Stimulated activated naive B cell treated with anti-CD40 and anti-IgM and Interleukin-4, amounts not matched to agents 10 μg/mL and 1 μg/mL and 100 μg/mL, for 72 hours (primary cell): ENCODE measurements at regions not wholly inside any gene's neighbourhood (a gene's known extent, or its start where the extent isn't known, plus 50 kb on each side); places are given as distances from the start of the nearest gene placed in this dataset.

Source experiments
- ATAC-seq, 2 donors: fragments of 150-1000 bp; cut with Tn5 transposase; replicated peaks; 2 replicates each; pipeline ENCODE4 v1.10.0; 2021; ENCODE audit warnings: moderate library complexity in 1 of 2
- DNase-seq: peaks from one replicate; pipeline ENCODE4 v3.0.0; 2021
- H3K27ac Mint-ChIP-seq: one replicate; pipeline ENCODE4 v1.8.0; 2022; ENCODE audit warnings: mild to moderate bottlenecking, mixed read lengths
- H3K27me3 Mint-ChIP-seq, 2 donors: one replicate each; pipeline ENCODE4 v1.8.0; 2022; ENCODE audit warnings: mixed read lengths in 2 of 2
- H3K36me3 Mint-ChIP-seq, 2 donors: one replicate each; pipeline ENCODE4 v1.8.0; 2022; ENCODE audit warnings: mixed read lengths in 2 of 2, mild to moderate bottlenecking in 1 of 2
- H3K4me1 Mint-ChIP-seq, 2 donors: one replicate each; pipeline ENCODE4 v1.8.0; 2022; ENCODE audit warnings: mixed read lengths in 2 of 2, mild to moderate bottlenecking in 1 of 2
- H3K4me3 Mint-ChIP-seq, 2 donors: one replicate each; pipeline ENCODE4 v1.8.0; 2022; ENCODE audit warnings: mild to moderate bottlenecking in 2 of 2, mixed read lengths in 2 of 2, moderate library complexity in 1 of 2
- H3K9me3 Mint-ChIP-seq, 2 donors: one replicate each; pipeline ENCODE4 v1.8.0; 2022; ENCODE audit warnings: mixed read lengths in 2 of 2, mild to moderate bottlenecking in 1 of 2

- DNase-seq, result no peak
- H3K4me3 Mint-ChIP-seq, result no peak overlapping the region
- H3K36me3 Mint-ChIP-seq, result no peaks in the 10 kb centered on the region
- no peak overlapping the region for H3K27ac Mint-ChIP-seq
- H3K9me3 Mint-ChIP-seq, result peaks cover 2 to 4% of the 10 kb centered on the region in 2 donors
- H3K4me1 Mint-ChIP-seq, result no peaks in the 10 kb centered on the region
- no peak for ATAC-seq
- H3K27me3 Mint-ChIP-seq, result no peaks in the 10 kb centered on the region
Observed at GRCh38 chr18:4851301-4851976, 345.6 kb downstream of the AKAIN1 start.

GRCh38 chr18:4847056-4847455 is 350.0 kb downstream of the AKAIN1 start:
- Mint-ChIP-seq H3K36me3 (no peaks in the 10 kb centered on the region), H3K4me1 (no peaks in the 10 kb centered on the region), H3K9me3 (peaks cover 3 to 9% of the 10 kb centered on the region in 2 donors), H3K27ac (no peak overlapping the region), H3K27me3 (no peaks in the 10 kb centered on the region), H3K4me3 (no peak overlapping the region)
- DNase-seq (no peak), ATAC-seq (no peak)

GRCh38 chr18:4844320-4844719 is 352.7 kb downstream of the AKAIN1 start:
- H3K27me3 Mint-ChIP-seq, result no peaks in the 10 kb centered on the region
- DNase-seq, result no peak
- H3K9me3 Mint-ChIP-seq, result peaks cover 3 to 9% of the 10 kb centered on the region in 2 donors
- H3K27ac Mint-ChIP-seq, result no peak overlapping the region
- H3K36me3 Mint-ChIP-seq, result no peaks in the 10 kb centered on the region
- H3K4me3 Mint-ChIP-seq, result no peak overlapping the region
- H3K4me1 Mint-ChIP-seq, result no peaks in the 10 kb centered on the region
- no peak for ATAC-seq

- Mint-ChIP-seq H3K4me1 (no peaks in the 10 kb centered on the region), H3K27ac (no peak overlapping the region), H3K27me3 (no peaks in the 10 kb centered on the region), H3K36me3 (no peaks in the 10 kb centered on the region), H3K4me3 (no peak overlapping the region), H3K9me3 (peaks cover 3 to 9% of the 10 kb centered on the region in 2 donors)
- DNase-seq (no peak), ATAC-seq (no peak)
Observed at GRCh38 chr18:4843771-4844170, 353.3 kb downstream of the AKAIN1 start.

- ATAC-seq, result no peak
- no peaks in the 10 kb centered on the region for H3K27me3 Mint-ChIP-seq
- H3K27ac Mint-ChIP-seq, result no peak overlapping the region
- no peak for DNase-seq
- peaks cover 6 to 9% of the 10 kb centered on the region in 2 donors for H3K9me3 Mint-ChIP-seq
- no peaks in the 10 kb centered on the region for H3K4me1 Mint-ChIP-seq
- no peak overlapping the region for H3K4me3 Mint-ChIP-seq
- no peaks in the 10 kb centered on the region for H3K36me3 Mint-ChIP-seq
Observed at GRCh38 chr18:4842751-4843150, 354.3 kb downstream of the AKAIN1 start.

- no peak for ATAC-seq
- Mint-ChIP-seq H3K4me1 (no peaks in the 10 kb centered on the region), H3K27ac (no peak overlapping the region), H3K27me3 (no peaks in the 10 kb centered on the region), H3K9me3 (peaks cover 5 to 9% of the 10 kb centered on the region in 2 donors), H3K36me3 (no peaks in the 10 kb centered on the region), H3K4me3 (no peak overlapping the region)
- no peak for DNase-seq
Observed at GRCh38 chr18:4842287-4842686, 354.8 kb downstream of the AKAIN1 start.

GRCh38 chr18:4839639-4840038 is 357.4 kb downstream of the AKAIN1 start:
- ATAC-seq (no peak), DNase-seq (no peak)
- Mint-ChIP-seq H3K4me3 (no peak overlapping the region), H3K27ac (no peak overlapping the region), H3K27me3 (no peaks in the 10 kb centered on the region), H3K9me3 (peaks cover 5 to 8% of the 10 kb centered on the region in 2 donors), H3K4me1 (no peaks in the 10 kb centered on the region), H3K36me3 (no peaks in the 10 kb centered on the region)

- ATAC-seq, result no peak
- DNase-seq, result no peak
- H3K9me3 Mint-ChIP-seq, result peaks cover 0 to 5% of the 10 kb centered on the region in 2 donors
- H3K27ac Mint-ChIP-seq, result no peak overlapping the region
- H3K27me3 Mint-ChIP-seq, result no peaks in the 10 kb centered on the region
- H3K4me3 Mint-ChIP-seq, result no peak overlapping the region
- H3K36me3 Mint-ChIP-seq, result no peaks in the 10 kb centered on the region
- no peaks in the 10 kb centered on the region for H3K4me1 Mint-ChIP-seq
Observed at GRCh38 chr18:4836141-4836540, 360.9 kb downstream of the AKAIN1 start.

GRCh38 chr18:4831791-4832375 is 365.2 kb downstream of the AKAIN1 start:
- H3K27ac Mint-ChIP-seq, result no peak overlapping the region

GRCh38 chr18:4831127-4831526 is 365.9 kb downstream of the AKAIN1 start:
- Mint-ChIP-seq H3K27me3 (no peaks in the 10 kb centered on the region), H3K27ac (no peak overlapping the region), H3K4me1 (no peaks in the 10 kb centered on the region), H3K4me3 (no peak overlapping the region), H3K9me3 (peaks cover 0 to 4% of the 10 kb centered on the region in 2 donors), H3K36me3 (no peaks in the 10 kb centered on the region)
- DNase-seq, result no peak
- no peak for ATAC-seq

More at GRCh38 chr18:4831791-4832375, 365.2 kb downstream of the AKAIN1 start:
- no peak overlapping the region for H3K4me3 Mint-ChIP-seq
- peaks cover 0 to 2% of the 10 kb centered on the region in 2 donors for H3K9me3 Mint-ChIP-seq
- no peak for ATAC-seq
- no peaks in the 10 kb centered on the region for H3K4me1 Mint-ChIP-seq
- no peaks in the 10 kb centered on the region for H3K36me3 Mint-ChIP-seq
- H3K27me3 Mint-ChIP-seq, result no peaks in the 10 kb centered on the region
- DNase-seq, result no peak

GRCh38 chr18:4823091-4823490 is 368.0 kb upstream of the DLGAP1 start:
- no peaks in the 10 kb centered on the region for H3K27me3 Mint-ChIP-seq
- no peaks in the 10 kb centered on the region for H3K36me3 Mint-ChIP-seq
- peaks cover 4 to 6% of the 10 kb centered on the region in 2 donors for H3K9me3 Mint-ChIP-seq
- no peak overlapping the region for H3K27ac Mint-ChIP-seq
- H3K4me1 Mint-ChIP-seq, result no peaks in the 10 kb centered on the region
- DNase-seq (no peak), ATAC-seq (no peak)
- no peak overlapping the region for H3K4me3 Mint-ChIP-seq

GRCh38 chr18:4821801-4822200 is 366.7 kb upstream of the DLGAP1 start:
- DNase-seq, result no peak
- H3K27me3 Mint-ChIP-seq, result no peaks in the 10 kb centered on the region
- no peaks in the 10 kb centered on the region for H3K4me1 Mint-ChIP-seq
- no peaks in the 10 kb centered on the region for H3K36me3 Mint-ChIP-seq
- no peak for ATAC-seq
- no peak overlapping the region for H3K4me3 Mint-ChIP-seq
- H3K9me3 Mint-ChIP-seq, result peaks cover 4 to 5% of the 10 kb centered on the region in 2 donors
- no peak overlapping the region for H3K27ac Mint-ChIP-seq

- DNase-seq (no peak), ATAC-seq (no peak)
- no peaks in the 10 kb centered on the region for H3K4me1 Mint-ChIP-seq
- peaks cover 5 to 8% of the 10 kb centered on the region in 2 donors for H3K9me3 Mint-ChIP-seq
- H3K27me3 Mint-ChIP-seq, result no peaks in the 10 kb centered on the region
- no peak overlapping the region for H3K27ac Mint-ChIP-seq
- H3K36me3 Mint-ChIP-seq, result no peaks in the 10 kb centered on the region
- no peak overlapping the region for H3K4me3 Mint-ChIP-seq
Observed at GRCh38 chr18:4817665-4818064, 362.6 kb upstream of the DLGAP1 start.

GRCh38 chr18:4813708-4814107 is 358.6 kb upstream of the DLGAP1 start:
- Mint-ChIP-seq H3K36me3 (no peaks in the 10 kb centered on the region), H3K9me3 (peaks cover 6 to 9% of the 10 kb centered on the region in 2 donors), H3K27ac (no peak overlapping the region), H3K4me3 (no peak overlapping the region), H3K4me1 (no peaks in the 10 kb centered on the region), H3K27me3 (no peaks in the 10 kb centered on the region)
- ATAC-seq (no peak), DNase-seq (no peak)

GRCh38 chr18:4808891-4809290 is 353.8 kb upstream of the DLGAP1 start:
- no peak for DNase-seq
- ATAC-seq, result no peak
- H3K36me3 Mint-ChIP-seq, result no peaks in the 10 kb centered on the region
- H3K4me1 Mint-ChIP-seq, result no peaks in the 10 kb centered on the region
- H3K27me3 Mint-ChIP-seq, result no peaks in the 10 kb centered on the region
- no peak overlapping the region for H3K4me3 Mint-ChIP-seq
- H3K9me3 Mint-ChIP-seq, result peaks cover 2 to 8% of the 10 kb centered on the region in 2 donors
- no peak overlapping the region for H3K27ac Mint-ChIP-seq
